ENCODE measurements at regions not wholly inside any gene's neighbourhood (a gene's known extent, or its start where the extent isn't known, plus 50 kb on each side); places are given as distances from the start of the nearest gene placed in this dataset.

DNA sequence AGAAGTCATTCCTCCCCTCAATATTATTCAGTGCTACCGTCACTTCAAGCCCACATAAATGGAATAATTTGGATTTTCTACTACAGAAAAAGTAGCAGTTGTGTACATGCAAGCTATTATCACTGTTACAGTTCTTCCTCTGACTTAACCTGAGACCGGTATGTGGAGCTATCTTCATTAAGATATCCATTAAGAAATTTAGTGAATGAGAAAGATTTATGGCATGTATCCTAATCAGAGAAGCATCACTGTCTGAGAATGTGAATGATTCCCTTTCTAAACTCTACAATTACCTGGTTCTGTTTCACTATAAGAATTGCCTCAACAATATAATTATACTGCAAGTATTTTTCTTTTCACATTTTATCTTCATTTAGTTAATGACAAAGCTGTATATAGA, 278.7 kb downstream of the KLF5 start:
- DNase-seq (ENCODE audit: low spot score), result no peak
- in situ Hi-C loops (cut with MboI; ENCODE audit: low pct_unique_long_range_greater_than_20kb, low sequenced_read_pairs, unreplicated experiment), result no loop called here
- TF ChIP-seq CTCF (IDR thresholded peaks at IDR 0.05; ENCODE audit: extremely low read depth, insufficient read depth, missing control alignments), result no peak

GRCh38 chr13:73336773-73337172, 278.0 kb downstream of the KLF5 start:
- no peak for TF ChIP-seq CTCF (IDR thresholded peaks at IDR 0.05; ENCODE audit: extremely low read depth, insufficient read depth, missing control alignments)
- in situ Hi-C loops (cut with MboI; ENCODE audit: low pct_unique_long_range_greater_than_20kb, low sequenced_read_pairs, unreplicated experiment), result no loop called here
- DNase-seq (ENCODE audit: low spot score), result no peak

DNA sequence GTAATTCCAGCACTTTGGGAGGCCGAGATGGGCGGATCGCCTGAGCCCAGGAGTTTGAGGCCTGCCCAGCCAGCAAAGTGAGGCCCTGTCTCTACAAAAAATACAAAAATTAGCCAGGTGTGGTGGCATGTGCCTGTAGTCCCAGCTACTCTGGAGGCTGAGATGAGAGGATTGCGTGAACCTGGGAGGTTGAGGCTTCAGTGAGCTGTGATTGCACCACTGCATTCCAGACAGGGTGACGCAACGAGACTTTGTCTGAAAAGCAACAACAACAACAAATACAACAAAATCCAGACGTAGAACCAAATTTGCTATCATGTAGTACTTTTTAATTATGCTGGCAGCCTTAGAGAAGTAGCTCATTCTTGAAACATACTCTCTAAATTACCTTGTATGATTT, 277.1 kb downstream of the KLF5 start:
- no peak for DNase-seq (ENCODE audit: low spot score)
- in situ Hi-C loops (cut with MboI; ENCODE audit: low pct_unique_long_range_greater_than_20kb, low sequenced_read_pairs, unreplicated experiment), result no loop called here
- no peak for TF ChIP-seq CTCF (IDR thresholded peaks at IDR 0.05; ENCODE audit: extremely low read depth, insufficient read depth, missing control alignments)

DNA sequence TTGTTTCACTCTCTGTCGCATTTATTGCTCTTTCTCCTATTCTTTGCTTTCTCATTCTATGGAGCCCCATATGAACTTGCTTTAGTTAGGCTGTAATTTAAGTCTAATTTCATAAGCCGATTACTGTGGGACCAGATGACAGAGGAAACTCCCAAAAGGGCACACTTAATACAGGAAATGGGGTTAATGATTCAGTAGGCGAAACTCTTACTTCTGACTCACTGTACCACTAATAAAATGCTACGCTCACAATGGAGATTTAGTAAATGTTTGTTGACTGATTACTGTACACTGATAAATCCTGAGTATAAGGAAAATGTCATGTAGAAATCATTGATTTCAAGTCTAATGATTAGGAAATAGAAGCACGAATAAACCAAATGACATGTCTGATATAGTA, 276.4 kb downstream of the KLF5 start:
- TF ChIP-seq CTCF (IDR thresholded peaks at IDR 0.05; ENCODE audit: extremely low read depth, insufficient read depth, missing control alignments), result no peak
- no peak for DNase-seq (ENCODE audit: low spot score)
- in situ Hi-C loops (cut with MboI; ENCODE audit: low pct_unique_long_range_greater_than_20kb, low sequenced_read_pairs, unreplicated experiment), result no loop called here

DNA sequence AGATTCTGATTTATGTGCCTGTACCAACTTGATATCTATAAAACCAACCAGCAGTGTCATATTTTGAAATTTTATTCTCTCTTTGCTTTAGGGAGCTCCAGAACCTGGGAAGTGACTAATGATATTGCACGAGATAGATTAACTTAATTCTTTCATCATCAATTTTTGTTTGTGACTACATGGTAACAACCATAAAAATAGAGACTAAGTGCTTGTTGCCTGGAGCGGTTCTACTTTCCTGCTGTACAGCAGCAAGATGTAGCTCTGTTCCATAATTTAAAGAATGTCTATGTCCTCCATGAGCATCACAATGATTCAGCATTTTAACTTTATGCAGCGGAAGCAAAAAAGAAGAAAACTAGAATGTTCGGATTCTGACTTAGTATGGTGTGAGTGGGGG, 275.6 kb downstream of the KLF5 start:
- in situ Hi-C loops (cut with MboI; ENCODE audit: low pct_unique_long_range_greater_than_20kb, low sequenced_read_pairs, unreplicated experiment), result no loop called here
- no peak for TF ChIP-seq CTCF (IDR thresholded peaks at IDR 0.05; ENCODE audit: extremely low read depth, insufficient read depth, missing control alignments)
- no peak for DNase-seq (ENCODE audit: low spot score)

DNA sequence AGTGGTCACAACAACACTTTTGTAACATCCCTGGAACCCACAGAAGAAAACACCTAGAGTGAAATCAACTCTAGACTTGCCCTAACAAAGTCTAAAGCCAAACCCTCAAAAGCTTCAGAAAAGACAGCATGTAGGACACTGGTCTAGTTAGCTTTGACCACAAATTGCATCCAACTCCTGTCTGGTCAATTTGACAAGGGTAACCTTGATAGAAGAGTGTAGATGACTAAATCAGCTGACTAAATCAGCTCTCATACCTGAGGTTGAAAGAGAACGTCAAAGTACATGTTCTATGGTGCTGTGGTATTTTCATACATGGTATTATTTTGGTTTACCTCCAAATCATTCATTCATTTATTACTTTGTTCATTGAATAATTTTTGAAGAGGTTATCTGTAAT, 272.8 kb downstream of the KLF5 start:
- DNase-seq (ENCODE audit: low spot score), result no peak
- in situ Hi-C loops (cut with MboI; ENCODE audit: low pct_unique_long_range_greater_than_20kb, low sequenced_read_pairs, unreplicated experiment), result no loop called here
- TF ChIP-seq CTCF (IDR thresholded peaks at IDR 0.05; ENCODE audit: extremely low read depth, insufficient read depth, missing control alignments), result no peak

- no peak for TF ChIP-seq CTCF (IDR thresholded peaks at IDR 0.05; ENCODE audit: extremely low read depth, insufficient read depth, missing control alignments)
- no peak for DNase-seq (ENCODE audit: low spot score)
- in situ Hi-C loops (cut with MboI; ENCODE audit: low pct_unique_long_range_greater_than_20kb, low sequenced_read_pairs, unreplicated experiment), result no loop called here
These were observed 270.6 kb downstream of the KLF5 start for GRCh38 chr13:73329355-73329754.
